ENCODE measurements at regions not wholly inside any gene's neighbourhood (a gene's known extent, or its start where the extent isn't known, plus 50 kb on each side); places are given as distances from the start of the nearest gene placed in this dataset.

DNA sequence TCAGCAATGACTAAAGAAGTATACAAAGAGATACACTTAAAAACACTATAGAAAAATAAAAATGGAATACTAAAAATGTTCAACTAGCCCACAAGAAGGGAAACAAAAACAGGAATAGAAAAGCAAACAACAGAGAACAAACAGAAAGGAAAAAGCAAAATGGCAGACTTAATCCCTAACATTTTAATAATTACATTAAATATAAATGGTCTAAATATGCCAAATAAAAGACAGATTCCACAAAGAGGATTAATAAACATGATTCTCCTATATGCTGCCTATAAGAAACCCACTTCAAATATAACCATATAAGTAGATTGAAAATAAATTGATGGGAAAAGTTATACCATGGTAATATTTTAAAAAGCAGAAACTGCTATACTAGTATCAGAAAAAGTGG lies 83.5 kb upstream of the GPR45 start:
- intact Hi-C loops (cut with micrococcal nuclease) = no loop called here
- peaks cover 18 to 54% of the 10 kb centered on the region in 2 donors for H3K27me3 Mint-ChIP-seq (ENCODE audit: low read depth in 2 of 2)
- Histone ChIP-seq H3K9me3 (ENCODE audit: control insufficient read depth, insufficient read depth, low read length) (no peaks in the 10 kb centered on the region), H3K4me1 (ENCODE audit: control insufficient read depth, insufficient read depth, low read length) (no peaks in the 10 kb centered on the region), H3K27ac (ENCODE audit: low read length) (no peak overlapping the region), H3K27me3 (ENCODE audit: control insufficient read depth, insufficient read depth, low read length) (peaks cover 5% of the 10 kb centered on the region), H3K36me3 (ENCODE audit: control insufficient read depth, insufficient read depth, low read length) (no peaks in the 10 kb centered on the region), H3K4me3 (ENCODE audit: low read length) (no peak overlapping the region)
- H3K4me1 Mint-ChIP-seq = no peaks in the 10 kb centered on the region
- TF ChIP-seq, protein P1, sequence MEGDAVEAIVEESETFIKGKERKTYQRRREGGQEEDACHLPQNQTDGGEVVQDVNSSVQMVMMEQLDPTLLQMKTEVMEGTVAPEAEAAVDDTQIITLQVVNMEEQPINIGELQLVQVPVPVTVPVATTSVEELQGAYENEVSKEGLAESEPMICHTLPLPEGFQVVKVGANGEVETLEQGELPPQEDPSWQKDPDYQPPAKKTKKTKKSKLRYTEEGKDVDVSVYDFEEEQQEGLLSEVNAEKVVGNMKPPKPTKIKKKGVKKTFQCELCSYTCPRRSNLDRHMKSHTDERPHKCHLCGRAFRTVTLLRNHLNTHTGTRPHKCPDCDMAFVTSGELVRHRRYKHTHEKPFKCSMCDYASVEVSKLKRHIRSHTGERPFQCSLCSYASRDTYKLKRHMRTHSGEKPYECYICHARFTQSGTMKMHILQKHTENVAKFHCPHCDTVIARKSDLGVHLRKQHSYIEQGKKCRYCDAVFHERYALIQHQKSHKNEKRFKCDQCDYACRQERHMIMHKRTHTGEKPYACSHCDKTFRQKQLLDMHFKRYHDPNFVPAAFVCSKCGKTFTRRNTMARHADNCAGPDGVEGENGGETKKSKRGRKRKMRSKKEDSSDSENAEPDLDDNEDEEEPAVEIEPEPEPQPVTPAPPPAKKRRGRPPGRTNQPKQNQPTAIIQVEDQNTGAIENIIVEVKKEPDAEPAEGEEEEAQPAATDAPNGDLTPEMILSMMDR (IDR thresholded peaks at IDR 0.05) = no peak
- peaks cover 27% of the 10 kb centered on the region for H3K36me3 Mint-ChIP-seq
- ATAC-seq (no peak), DNase-seq (no peak)
- H3K4me3 Mint-ChIP-seq = no peak overlapping the region
- H3K27ac Mint-ChIP-seq = no peak overlapping the region
- peaks cover 0 to 10% of the 10 kb centered on the region in 2 donors for H3K9me3 Mint-ChIP-seq

- Histone ChIP-seq H3K27me3 (ENCODE audit: control insufficient read depth, insufficient read depth, low read length) (no peaks in the 10 kb centered on the region), H3K36me3 (ENCODE audit: control insufficient read depth, insufficient read depth, low read length) (no peaks in the 10 kb centered on the region), H3K4me3 (ENCODE audit: low read length) (no peak overlapping the region), H3K27ac (ENCODE audit: low read length) (no peak overlapping the region), H3K4me1 (ENCODE audit: control insufficient read depth, insufficient read depth, low read length) (no peaks in the 10 kb centered on the region), H3K9me3 (ENCODE audit: control insufficient read depth, insufficient read depth, low read length) (no peaks in the 10 kb centered on the region)
- ATAC-seq = no peak
- DNase-seq = no peak
- TF ChIP-seq, protein P1 (IDR thresholded peaks at IDR 0.05) = no peak
- Mint-ChIP-seq H3K4me1 (no peaks in the 10 kb centered on the region), H3K27me3 (ENCODE audit: low read depth in 2 of 2) (peaks cover 0 to 7% of the 10 kb centered on the region in 2 donors), H3K36me3 (no peaks in the 10 kb centered on the region), H3K27ac (no peak overlapping the region), H3K4me3 (no peak overlapping the region), H3K9me3 (no peaks in the 10 kb centered on the region)
- intact Hi-C loops (cut with micrococcal nuclease) = no loop called here
- WGBS (ENCODE audit: insufficient coverage) = 60% methylated on average over 1 of the region's 2 CpGs
Observed at GRCh38 chr2:105166688-105167087, 74.9 kb upstream of the GPR45 start.

DNA sequence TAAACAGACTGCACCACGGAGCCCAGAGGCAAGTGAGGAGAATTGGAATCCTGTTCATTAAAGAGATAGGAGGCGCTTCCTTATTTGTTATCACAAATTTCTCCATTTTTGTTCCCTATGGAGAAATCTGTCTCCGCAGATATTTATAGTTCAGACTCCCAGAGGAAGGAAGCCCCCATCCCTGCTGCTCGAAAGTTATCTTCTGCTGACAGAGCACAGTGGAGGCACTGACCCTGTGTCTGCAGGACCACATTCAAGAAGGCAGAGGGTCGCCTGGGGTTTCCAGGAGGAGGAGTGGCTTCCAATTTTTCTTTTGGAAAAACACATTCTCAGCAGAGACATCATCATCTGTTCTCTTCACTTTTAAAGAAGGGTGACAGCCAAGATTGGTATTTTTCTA lies 73.0 kb upstream of the GPR45 start:
- WGBS (ENCODE audit: insufficient coverage) = 87% methylated on average over 4 of the region's 5 CpGs

GRCh38 chr2:105175231-105175630 lies 66.3 kb upstream of the GPR45 start:
- Mint-ChIP-seq H3K9me3 (no peaks in the 10 kb centered on the region), H3K36me3 (no peaks in the 10 kb centered on the region), H3K27ac (peak overlapping the region in 1 of 2 donors; percentile 16), H3K27me3 (ENCODE audit: low read depth in 2 of 2) (peaks cover 0 to 6% of the 10 kb centered on the region in 2 donors), H3K4me3 (peak overlapping the region; percentile 69), H3K4me1 (peaks cover 29 to 36% of the 10 kb centered on the region in 2 donors)
- TF ChIP-seq, protein P1 (IDR thresholded peaks at IDR 0.05) = no peak
- 18% methylated on average over 3 of the region's 4 CpGs for WGBS (ENCODE audit: insufficient coverage)
- DNase-seq (peak in 1 of 2 donors; percentile 19), ATAC-seq (peak in 2 of 3 donors; percentile 45 to 66)
- Histone ChIP-seq H3K27me3 (ENCODE audit: control insufficient read depth, insufficient read depth, low read length) (no peaks in the 10 kb centered on the region), H3K36me3 (ENCODE audit: control insufficient read depth, insufficient read depth, low read length) (no peaks in the 10 kb centered on the region), H3K4me3 (ENCODE audit: low read length) (no peak overlapping the region), H3K4me1 (ENCODE audit: control insufficient read depth, insufficient read depth, low read length) (peaks cover 27% of the 10 kb centered on the region), H3K9me3 (ENCODE audit: control insufficient read depth, insufficient read depth, low read length) (peaks cover 3% of the 10 kb centered on the region), H3K27ac (ENCODE audit: low read length) (peak overlapping the region; percentile 20)
- intact Hi-C loops (cut with micrococcal nuclease) = no loop called here

More for the DNA sequence above, 73.0 kb upstream of the GPR45 start:
- no peaks in the 10 kb centered on the region for H3K36me3 ChIP-seq (ENCODE audit: control insufficient read depth, insufficient read depth, low read length)
- H3K9me3 Mint-ChIP-seq = no peaks in the 10 kb centered on the region
- H3K9me3 ChIP-seq (ENCODE audit: control insufficient read depth, insufficient read depth, low read length) = no peaks in the 10 kb centered on the region
- intact Hi-C loops (cut with micrococcal nuclease) = no loop called here
- no peak overlapping the region for H3K27ac Mint-ChIP-seq
- no peaks in the 10 kb centered on the region for H3K36me3 Mint-ChIP-seq
- H3K4me1 ChIP-seq (ENCODE audit: control insufficient read depth, insufficient read depth, low read length) = no peaks in the 10 kb centered on the region
- no peak overlapping the region for H3K4me3 Mint-ChIP-seq
- no peaks in the 10 kb centered on the region for H3K27me3 ChIP-seq (ENCODE audit: control insufficient read depth, insufficient read depth, low read length)
- DNase-seq = no peak
- H3K4me3 ChIP-seq (ENCODE audit: low read length) = no peak overlapping the region
- no peak for ATAC-seq
- TF ChIP-seq, protein P1 (IDR thresholded peaks at IDR 0.05) = no peak
- no peak overlapping the region for H3K27ac ChIP-seq (ENCODE audit: low read length)
- H3K27me3 Mint-ChIP-seq (ENCODE audit: low read depth in 2 of 2) = peaks cover 0 to 7% of the 10 kb centered on the region in 2 donors
- peaks cover under 1 to 4% of the 10 kb centered on the region in 2 donors for H3K4me1 Mint-ChIP-seq

All from natural killer cell (primary cell).